AG10803 (cell line): ENCODE measurements at regions not wholly inside any gene's neighbourhood (a gene's known extent, or its start where the extent isn't known, plus 50 kb on each side); places are given as distances from the start of the nearest gene placed in this dataset.

ENCODE experiments used
- DNase-seq: peaks from one replicate; pipeline ENCODE4 v3.0.0; 2010; ENCODE audit warnings: low read depth
- H3K4me3 ChIP-seq: 2 replicates; pipeline ENCODE4 v1.5.1; 2011; ENCODE audit warnings: mild to moderate bottlenecking, low read length, control low read depth
- TF ChIP-seq, protein P1 (sequence below): conservative IDR thresholded peaks from 2 replicates; pipeline ENCODE4 v1.5.1; 2011; ENCODE audit warnings: mild to moderate bottlenecking, low read length, control low read depth, inconsistent platforms

DNA sequence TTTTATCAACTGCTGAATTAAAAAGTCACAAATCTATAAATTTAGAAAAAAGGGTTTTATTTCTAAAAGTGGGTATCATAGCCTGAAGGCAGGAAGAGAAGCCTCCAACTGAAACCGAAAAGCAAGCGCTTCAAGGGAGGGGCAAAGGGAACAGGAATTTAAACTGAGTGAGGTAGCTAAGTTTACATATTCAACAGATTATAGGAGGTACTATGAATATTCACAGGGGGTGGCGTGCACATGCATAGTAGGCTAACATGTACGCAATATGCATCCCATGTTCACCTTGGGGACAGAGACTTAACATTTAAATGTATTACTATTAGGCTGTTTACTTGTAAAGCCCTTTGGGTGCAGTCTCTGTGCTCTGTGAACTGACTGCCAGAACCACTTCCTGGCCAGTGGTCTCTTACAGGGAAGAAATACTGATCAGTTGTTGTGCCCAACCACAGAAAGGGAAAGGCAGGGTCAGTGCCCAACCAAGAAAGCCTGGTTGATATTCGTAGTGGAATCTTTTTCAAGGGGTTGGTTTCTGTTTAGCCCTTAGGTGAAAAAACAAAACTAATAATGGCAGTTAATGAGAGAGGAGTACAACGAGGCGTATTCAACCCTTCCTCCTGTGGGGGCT lies 168.7 kb upstream of the GALNTL6 start:
- no peak overlapping the region for H3K4me3 ChIP-seq
- DNase-seq: no peak
- TF ChIP-seq, protein P1, sequence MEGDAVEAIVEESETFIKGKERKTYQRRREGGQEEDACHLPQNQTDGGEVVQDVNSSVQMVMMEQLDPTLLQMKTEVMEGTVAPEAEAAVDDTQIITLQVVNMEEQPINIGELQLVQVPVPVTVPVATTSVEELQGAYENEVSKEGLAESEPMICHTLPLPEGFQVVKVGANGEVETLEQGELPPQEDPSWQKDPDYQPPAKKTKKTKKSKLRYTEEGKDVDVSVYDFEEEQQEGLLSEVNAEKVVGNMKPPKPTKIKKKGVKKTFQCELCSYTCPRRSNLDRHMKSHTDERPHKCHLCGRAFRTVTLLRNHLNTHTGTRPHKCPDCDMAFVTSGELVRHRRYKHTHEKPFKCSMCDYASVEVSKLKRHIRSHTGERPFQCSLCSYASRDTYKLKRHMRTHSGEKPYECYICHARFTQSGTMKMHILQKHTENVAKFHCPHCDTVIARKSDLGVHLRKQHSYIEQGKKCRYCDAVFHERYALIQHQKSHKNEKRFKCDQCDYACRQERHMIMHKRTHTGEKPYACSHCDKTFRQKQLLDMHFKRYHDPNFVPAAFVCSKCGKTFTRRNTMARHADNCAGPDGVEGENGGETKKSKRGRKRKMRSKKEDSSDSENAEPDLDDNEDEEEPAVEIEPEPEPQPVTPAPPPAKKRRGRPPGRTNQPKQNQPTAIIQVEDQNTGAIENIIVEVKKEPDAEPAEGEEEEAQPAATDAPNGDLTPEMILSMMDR: no peak

DNA sequence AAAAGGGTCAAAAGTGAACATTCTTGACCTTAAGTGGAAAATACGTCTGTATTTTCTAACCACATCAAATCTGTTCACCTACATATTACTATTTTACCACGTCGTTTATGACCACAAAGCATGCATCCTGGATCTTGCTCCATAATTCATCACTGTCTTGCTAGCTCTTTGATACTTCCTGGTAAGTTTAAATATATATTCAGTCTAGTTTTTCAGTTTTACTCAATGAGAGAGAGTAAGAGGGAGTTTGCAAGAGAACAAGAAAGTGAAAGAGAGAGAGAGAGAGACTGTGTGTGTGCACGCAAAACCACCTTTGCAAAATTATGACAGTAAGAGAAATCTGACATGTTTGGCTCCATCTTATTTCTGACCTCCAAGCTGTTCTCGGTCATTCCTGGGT lies 173.7 kb upstream of the GALNTL6 start:
- TF ChIP-seq, protein P1: no peak

DNA sequence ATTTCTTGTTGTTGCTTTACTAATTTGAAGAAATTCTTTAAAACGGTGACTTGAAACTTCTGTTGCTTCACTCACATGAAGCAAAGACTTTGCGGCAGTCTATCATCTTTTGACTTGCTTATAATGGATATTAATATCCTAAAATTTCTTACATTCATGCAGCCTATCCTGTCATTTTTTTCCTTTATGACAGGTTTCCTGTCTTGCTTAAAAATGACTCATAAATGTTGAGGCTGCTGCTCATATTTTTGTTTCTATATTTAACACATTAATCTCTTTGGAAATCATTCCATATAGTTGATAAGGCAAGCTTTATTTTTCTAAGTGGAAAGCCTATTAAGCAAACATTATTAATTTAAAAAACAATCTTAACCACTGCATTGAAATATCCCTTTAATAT lies 176.6 kb upstream of the GALNTL6 start:
- TF ChIP-seq, protein P1: no peak
- no peak overlapping the region for H3K4me3 ChIP-seq
- DNase-seq: no peak

More for the DNA sequence above, 173.7 kb upstream of the GALNTL6 start:
- no peak for DNase-seq
- no peak overlapping the region for H3K4me3 ChIP-seq

DNA sequence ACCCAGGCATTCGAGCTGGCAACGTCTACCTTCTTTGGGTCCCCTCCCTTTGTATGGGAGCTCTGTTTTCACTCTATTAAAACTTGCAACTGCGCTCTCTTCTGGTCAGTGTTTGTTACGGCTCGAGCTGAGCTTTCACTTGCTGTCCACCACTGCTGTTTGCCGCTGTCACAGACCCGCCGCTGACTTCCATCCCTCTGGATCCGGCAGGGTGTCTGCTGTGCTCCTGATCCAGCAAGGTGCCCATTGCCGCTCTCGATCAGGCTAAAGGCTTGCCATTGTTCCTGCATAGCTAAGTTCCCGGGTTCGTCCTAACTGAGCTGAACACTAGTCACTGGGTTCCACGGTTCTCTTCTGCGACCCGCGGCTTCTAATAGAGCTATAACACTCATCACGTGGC lies 183.5 kb upstream of the GALNTL6 start:
- no peak overlapping the region for H3K4me3 ChIP-seq
- no peak for DNase-seq
- TF ChIP-seq, protein P1: no peak

DNA sequence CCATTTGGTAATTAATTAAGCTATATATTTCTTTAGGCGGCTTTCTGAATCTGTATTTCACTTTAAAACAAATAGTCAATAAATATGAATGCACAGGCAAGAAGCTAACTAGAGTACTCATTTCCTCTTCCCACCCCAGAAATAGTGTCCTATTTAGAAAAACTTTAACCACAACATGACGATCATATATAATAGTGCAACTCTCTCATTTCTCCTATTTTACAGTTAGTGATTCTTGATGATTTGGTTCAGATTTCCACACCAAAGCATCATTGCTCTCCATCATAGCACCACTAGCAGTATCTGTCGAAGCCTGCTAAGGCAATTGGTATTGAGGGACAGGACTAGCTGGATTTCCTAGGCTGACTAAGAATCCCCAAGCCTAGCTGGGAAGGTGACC lies 184.0 kb upstream of the GALNTL6 start:
- TF ChIP-seq, protein P1: no peak
- H3K4me3 ChIP-seq: no peak overlapping the region
- DNase-seq: no peak

DNA sequence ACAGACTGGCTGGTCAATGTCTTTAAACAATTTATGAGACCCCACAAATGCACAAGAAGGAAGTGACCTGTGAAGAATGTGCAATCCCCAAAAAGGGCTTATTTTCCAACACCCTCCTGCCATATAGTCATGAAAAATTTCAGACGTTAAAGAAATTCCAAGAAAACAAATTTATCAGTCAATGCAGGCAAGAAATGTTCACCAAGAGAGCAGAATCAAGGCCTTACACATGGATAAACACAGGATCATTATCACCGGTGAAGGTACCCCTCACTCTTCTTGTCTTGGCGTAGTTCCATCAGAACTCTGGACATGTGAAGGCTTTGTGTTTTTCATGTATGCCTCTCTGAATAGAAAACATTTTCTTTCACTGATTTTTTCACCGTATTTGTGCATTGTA lies 186.7 kb upstream of the GALNTL6 start:
- no peak overlapping the region for H3K4me3 ChIP-seq
- DNase-seq: no peak
- TF ChIP-seq, protein P1: no peak

DNA sequence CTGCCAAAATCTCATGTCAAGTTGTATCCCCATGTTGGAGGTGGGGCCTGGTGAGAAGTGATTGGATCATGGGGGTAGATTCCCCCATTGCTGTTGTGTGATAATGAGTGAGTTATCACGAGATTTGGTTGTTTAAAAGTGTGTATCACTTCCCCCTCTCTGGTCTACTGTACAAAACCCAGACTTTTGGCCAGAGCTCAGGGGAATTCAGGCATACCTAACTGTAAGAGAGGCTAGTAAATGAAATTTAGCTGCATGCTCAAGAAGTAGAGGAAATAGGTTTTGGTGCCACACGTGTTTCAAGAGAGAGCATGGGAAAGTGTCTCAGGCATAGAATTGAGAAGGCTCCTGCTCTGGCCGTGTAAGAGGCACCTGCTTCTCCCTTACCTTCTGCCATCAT lies 190.5 kb upstream of the GALNTL6 start:
- TF ChIP-seq, protein P1: no peak
- DNase-seq: no peak
- no peak overlapping the region for H3K4me3 ChIP-seq
